NCI-H748 (cell line): ENCODE measurements at regions not wholly inside any gene's neighbourhood (a gene's known extent, or its start where the extent isn't known, plus 50 kb on each side); places are given as distances from the start of the nearest gene placed in this dataset.

Source experiments
- DNase-seq: peaks from one replicate; lab custom pipeline; 2025; ENCODE audit not compliant: unreplicated experiment; lab: John Stamatoyannopoulos, UW

DNA sequence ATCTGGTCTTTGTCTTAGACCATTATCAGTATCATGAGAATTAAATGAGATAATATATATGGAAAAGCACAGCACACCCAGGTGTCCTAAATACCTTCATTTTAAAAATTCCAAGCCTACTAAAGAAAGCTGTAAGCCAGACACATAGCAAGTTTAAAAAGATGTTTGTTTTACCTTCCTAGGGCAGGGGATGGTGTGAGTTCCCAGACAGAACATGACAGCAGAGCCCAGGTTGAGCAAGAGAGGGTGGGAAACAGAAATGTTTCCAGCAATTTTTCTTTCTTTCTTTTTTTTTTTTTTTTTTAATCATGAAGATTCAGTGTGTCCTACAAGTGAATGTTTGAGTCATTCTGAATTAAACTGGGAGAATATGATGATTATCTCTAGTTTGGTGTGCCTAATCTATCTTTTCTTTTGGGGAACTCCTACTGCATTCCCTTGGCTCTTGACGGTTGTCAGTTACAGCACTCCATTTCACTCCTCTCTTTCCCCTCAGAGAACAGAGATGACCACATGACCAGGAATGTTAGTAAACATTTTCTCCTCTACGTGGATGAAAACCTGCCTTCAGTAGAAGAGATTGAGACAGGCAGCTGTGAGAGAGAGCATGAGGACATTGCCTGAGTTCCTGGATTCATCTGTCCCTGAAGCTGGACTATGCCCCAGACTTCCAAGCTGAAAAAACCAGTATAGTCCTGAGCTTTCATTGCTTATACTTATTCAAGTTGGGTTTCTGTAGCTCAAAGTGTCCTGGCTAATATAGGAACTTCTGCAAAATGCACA, 54.5 kb upstream of the ARL14 start:
- no peak for DNase-seq

DNA sequence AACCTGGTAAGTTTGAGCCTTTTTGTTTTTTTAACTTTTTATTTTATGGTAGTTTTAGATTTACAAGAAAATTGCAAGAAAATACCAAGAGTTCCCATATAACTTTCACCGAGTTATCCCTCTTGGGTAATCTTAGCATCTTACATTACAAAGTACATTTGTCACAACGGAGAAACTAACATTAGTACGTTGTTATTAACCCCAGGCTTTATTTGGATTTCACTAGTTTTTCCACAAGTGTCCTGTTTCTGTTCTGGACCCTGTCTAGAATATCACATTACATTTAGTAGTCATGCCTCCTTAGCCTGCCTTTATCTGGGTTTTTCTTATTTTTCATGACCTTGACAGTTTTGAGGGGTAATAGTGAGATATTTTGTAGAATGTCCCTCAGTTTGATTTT, 53.5 kb upstream of the KPNA4 start:
- no peak for DNase-seq

DNA sequence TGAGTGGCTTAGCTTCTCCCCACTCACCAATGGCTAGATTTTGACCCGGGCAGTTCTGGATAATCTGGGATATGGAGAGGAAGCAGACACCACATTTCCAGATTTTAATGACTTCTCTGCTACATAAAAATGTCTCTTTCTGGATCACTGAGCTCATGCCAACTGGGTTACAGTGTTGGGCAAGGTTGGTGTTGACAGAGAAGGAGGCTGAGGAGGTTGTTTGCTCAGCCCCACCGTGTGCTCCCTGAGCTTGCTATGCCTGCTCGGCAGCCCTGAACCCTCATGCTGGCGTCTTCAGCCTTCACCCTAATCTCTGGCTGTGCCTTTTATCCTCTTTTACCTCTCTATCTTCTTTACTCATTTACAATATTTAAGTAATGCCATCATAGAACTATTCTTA, 53.0 kb upstream of the KPNA4 start:
- peak; percentile 23 for DNase-seq

DNA sequence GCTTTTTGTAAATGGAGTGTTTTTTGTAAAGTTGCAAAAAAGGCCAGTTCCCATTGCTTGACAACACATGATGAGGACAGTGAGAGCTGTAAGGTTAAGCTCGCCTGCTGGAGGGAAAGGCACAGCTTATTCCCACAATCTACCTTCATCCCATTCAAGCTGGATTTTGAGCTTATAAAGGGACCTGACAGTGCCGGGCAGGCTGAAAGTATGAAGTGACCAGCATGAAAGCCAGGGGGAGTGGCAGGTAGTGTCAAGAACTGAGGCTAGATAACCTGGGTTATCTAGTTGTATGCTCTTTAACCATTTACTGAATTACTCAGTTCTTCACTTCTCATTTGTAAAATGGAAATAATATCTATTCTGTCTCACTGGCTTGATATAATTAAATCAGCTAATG, 52.3 kb upstream of the KPNA4 start:
- DNase-seq = no peak

DNA sequence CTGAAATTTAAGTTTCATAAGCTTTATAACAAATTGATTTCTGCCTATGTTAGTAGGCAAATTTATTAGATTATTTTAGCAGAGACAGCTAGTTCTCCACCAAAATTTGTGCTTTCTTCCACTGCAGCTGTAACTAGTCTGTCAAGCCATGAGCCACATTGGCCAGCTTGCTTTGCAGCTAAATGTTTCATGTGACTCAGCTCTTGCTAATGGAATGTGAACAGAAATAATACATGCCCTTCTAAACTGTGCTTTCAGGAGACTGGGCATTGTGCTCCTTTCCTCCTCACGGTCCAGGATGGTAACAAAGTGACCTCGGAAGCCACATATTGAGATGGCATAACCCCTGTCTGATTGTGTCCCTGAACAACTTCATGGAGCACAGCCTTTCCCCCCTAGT, 51.3 kb upstream of the KPNA4 start:
- no peak for DNase-seq

DNA sequence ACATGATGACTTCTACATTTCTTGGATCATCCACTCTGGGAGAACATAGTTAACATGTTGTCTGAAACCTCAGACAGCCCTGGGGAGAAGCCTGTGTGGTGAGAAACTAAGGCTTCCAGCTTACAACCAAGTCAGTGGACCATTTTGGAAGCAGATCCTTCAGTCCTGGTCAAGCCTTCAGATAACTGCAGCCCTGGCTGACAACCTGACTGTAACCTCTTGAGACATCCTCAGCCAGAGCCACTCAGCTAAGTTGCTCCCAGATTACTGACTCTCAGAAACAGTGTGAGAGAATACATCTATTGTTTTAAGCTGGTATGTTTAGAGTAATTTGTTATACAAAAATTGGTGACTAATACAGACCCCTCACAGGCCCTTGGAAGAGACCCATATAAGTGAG, 50.9 kb upstream of the KPNA4 start:
- no peak for DNase-seq
